DOHH2 (cell line): ENCODE measurements at regions not wholly inside any gene's neighbourhood (a gene's known extent, or its start where the extent isn't known, plus 50 kb on each side); places are given as distances from the start of the nearest gene placed in this dataset.

Source experiments
- EZH2phosphoT487 ChIP-seq: fragments of 200-600 bp; sonication (generic); IDR thresholded peaks from 2 replicates; pipeline ENCODE4 v1.6.1; 2017; ENCODE audit warnings: borderline replicate concordance, mild to moderate bottlenecking, antibody characterized with exemption, low read length, moderate library complexity, mixed read lengths
- TF ChIP-seq, protein P1 (sequence below): fragments of 200-600 bp; sonication (generic); IDR thresholded peaks from one replicate; pipeline ENCODE4 v1.5.1; 2014; ENCODE audit warnings: antibody characterized with exemption, mild to moderate bottlenecking, low read depth, low read length; ENCODE audit not compliant: poor library complexity, severe bottlenecking

DNA sequence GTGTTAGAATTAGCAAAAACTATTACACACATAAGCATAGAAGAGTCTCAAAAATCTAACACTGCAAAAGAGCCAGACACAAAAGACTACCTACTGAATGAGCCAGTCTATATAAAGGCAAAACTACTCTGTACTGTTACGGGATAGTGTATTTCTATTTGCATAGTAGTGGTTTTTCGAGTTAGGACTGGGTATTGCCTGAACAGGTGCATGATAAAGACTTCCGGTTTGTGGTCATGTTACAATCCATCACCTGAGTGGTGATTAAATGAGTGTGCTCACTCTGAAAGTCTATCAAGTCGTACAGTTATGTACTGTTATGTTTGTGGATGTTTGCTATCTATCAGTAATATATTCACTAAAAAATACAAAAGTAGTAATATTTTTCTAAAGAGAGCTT is 523.3 kb upstream of the SYT4 start:
- TF ChIP-seq, protein P1, sequence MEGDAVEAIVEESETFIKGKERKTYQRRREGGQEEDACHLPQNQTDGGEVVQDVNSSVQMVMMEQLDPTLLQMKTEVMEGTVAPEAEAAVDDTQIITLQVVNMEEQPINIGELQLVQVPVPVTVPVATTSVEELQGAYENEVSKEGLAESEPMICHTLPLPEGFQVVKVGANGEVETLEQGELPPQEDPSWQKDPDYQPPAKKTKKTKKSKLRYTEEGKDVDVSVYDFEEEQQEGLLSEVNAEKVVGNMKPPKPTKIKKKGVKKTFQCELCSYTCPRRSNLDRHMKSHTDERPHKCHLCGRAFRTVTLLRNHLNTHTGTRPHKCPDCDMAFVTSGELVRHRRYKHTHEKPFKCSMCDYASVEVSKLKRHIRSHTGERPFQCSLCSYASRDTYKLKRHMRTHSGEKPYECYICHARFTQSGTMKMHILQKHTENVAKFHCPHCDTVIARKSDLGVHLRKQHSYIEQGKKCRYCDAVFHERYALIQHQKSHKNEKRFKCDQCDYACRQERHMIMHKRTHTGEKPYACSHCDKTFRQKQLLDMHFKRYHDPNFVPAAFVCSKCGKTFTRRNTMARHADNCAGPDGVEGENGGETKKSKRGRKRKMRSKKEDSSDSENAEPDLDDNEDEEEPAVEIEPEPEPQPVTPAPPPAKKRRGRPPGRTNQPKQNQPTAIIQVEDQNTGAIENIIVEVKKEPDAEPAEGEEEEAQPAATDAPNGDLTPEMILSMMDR: no peak
- TF ChIP-seq EZH2phosphoT487: no peak
